ENCODE measurements at regions not wholly inside any gene's neighbourhood (a gene's known extent, or its start where the extent isn't known, plus 50 kb on each side); places are given as distances from the start of the nearest gene placed in this dataset.

GRCh38 chr22:47808886-47809620 is 1046.6 kb downstream of the TBC1D22A start:
- intact Hi-C loops (cut with DNase I; ENCODE audit: low total_unique reads), result no loop called here
- DNase-seq, result no peak
- H3K9me3 ChIP-seq, result peaks cover 0 to 16% (median 5%) of the 10 kb centered on the region in 8 donors
- TF ChIP-seq CTCF (IDR thresholded peaks at IDR 0.05 in 8 of 11, conservative IDR thresholded peaks at IDR 0.05 in 3 of 11) (no peak), POLR2AphosphoS5 (IDR thresholded peaks at IDR 0.05) (no peak), POLR2A (IDR thresholded peaks at IDR 0.05) (no peak)
- H3K27ac ChIP-seq, result no peak overlapping the region
- H3K4me3 ChIP-seq, result no peak overlapping the region
- H3K4me1 ChIP-seq, result no peaks in the 10 kb centered on the region
- 86 to 96% (median 92%) methylated on average over 6 to 10 of the region's 10 CpGs for WGBS, 5 donors
- H3K27me3 ChIP-seq (replicated peaks in 1 of 7), result peaks cover 0 to 36% (median 0%) of the 10 kb centered on the region in 7 donors
- H3K36me3 ChIP-seq, result no peaks in the 10 kb centered on the region

GRCh38 chr22:47808236-47808635 is 1045.8 kb downstream of the TBC1D22A start:
- no peaks in the 10 kb centered on the region for H3K36me3 ChIP-seq
- no peak for DNase-seq
- peaks cover 0 to 34% (median 0%) of the 10 kb centered on the region in 7 donors for H3K27me3 ChIP-seq (replicated peaks in 1 of 7)
- H3K27ac ChIP-seq, result no peak overlapping the region
- WGBS, 5 donors, result 61 to 77% (median 68%) methylated on average over 4 to 6 of the region's 6 CpGs
- H3K4me3 ChIP-seq, result no peak overlapping the region
- peaks cover 0 to 16% (median 5%) of the 10 kb centered on the region in 8 donors for H3K9me3 ChIP-seq
- intact Hi-C loops (cut with DNase I; ENCODE audit: low total_unique reads), result no loop called here
- TF ChIP-seq POLR2AphosphoS5 (IDR thresholded peaks at IDR 0.05) (no peak), POLR2A (IDR thresholded peaks at IDR 0.05) (no peak), CTCF (IDR thresholded peaks at IDR 0.05 in 8 of 11, conservative IDR thresholded peaks at IDR 0.05 in 3 of 11) (no peak)
- H3K4me1 ChIP-seq, result no peaks in the 10 kb centered on the region

- Histone ChIP-seq H3K4me3 (no peak overlapping the region), H3K27ac (no peak overlapping the region), H3K9me3 (peaks cover 0 to 16% (median 5%) of the 10 kb centered on the region in 8 donors), H3K36me3 (no peaks in the 10 kb centered on the region), H3K27me3 (replicated peaks in 1 of 7) (peaks cover 0 to 33% (median 0%) of the 10 kb centered on the region in 7 donors), H3K4me1 (no peaks in the 10 kb centered on the region)
- no peak for TF ChIP-seq CTCF (IDR thresholded peaks at IDR 0.05 in 8 of 11, conservative IDR thresholded peaks at IDR 0.05 in 3 of 11)
- intact Hi-C loops (cut with DNase I; ENCODE audit: low total_unique reads), result no loop called here
- no peak for DNase-seq
- 55 to 65% (median 60%) methylated on average over 5 of the region's 5 CpGs for WGBS, 5 donors
These were observed 1045.1 kb downstream of the TBC1D22A start for GRCh38 chr22:47807506-47807905.

- H3K4me3 ChIP-seq, result no peak overlapping the region
- intact Hi-C loops (cut with DNase I; ENCODE audit: low total_unique reads), result no loop called here
- TF ChIP-seq POLR2AphosphoS5 (IDR thresholded peaks at IDR 0.05), result no peak
- 84 to 90% (median 85%) methylated on average over 8 of the region's 8 CpGs for WGBS, 5 donors
- H3K27me3 ChIP-seq (replicated peaks in 1 of 7), result peaks cover 0 to 36% (median 0%) of the 10 kb centered on the region in 7 donors
- no peak overlapping the region for H3K27ac ChIP-seq
- no peaks in the 10 kb centered on the region for H3K36me3 ChIP-seq
- DNase-seq, result no peak
- H3K9me3 ChIP-seq, result peaks cover 0 to 16% (median 5%) of the 10 kb centered on the region in 8 donors
- no peaks in the 10 kb centered on the region for H3K4me1 ChIP-seq
These were observed 1044.4 kb downstream of the TBC1D22A start for GRCh38 chr22:47806894-47807293.

Measured in spleen (tissue), 11 donors.